Hindlimb muscle (tissue), 1 donor: ENCODE measurements at regions not wholly inside any gene's neighbourhood (a gene's known extent, or its start where the extent isn't known, plus 50 kb on each side); places are given as distances from the start of the nearest gene placed in this dataset.

ENCODE experiments used
- DNase-seq: peaks from one replicate; pipeline ENCODE4 v3.0.0-alpha.2; 2013

DNA sequence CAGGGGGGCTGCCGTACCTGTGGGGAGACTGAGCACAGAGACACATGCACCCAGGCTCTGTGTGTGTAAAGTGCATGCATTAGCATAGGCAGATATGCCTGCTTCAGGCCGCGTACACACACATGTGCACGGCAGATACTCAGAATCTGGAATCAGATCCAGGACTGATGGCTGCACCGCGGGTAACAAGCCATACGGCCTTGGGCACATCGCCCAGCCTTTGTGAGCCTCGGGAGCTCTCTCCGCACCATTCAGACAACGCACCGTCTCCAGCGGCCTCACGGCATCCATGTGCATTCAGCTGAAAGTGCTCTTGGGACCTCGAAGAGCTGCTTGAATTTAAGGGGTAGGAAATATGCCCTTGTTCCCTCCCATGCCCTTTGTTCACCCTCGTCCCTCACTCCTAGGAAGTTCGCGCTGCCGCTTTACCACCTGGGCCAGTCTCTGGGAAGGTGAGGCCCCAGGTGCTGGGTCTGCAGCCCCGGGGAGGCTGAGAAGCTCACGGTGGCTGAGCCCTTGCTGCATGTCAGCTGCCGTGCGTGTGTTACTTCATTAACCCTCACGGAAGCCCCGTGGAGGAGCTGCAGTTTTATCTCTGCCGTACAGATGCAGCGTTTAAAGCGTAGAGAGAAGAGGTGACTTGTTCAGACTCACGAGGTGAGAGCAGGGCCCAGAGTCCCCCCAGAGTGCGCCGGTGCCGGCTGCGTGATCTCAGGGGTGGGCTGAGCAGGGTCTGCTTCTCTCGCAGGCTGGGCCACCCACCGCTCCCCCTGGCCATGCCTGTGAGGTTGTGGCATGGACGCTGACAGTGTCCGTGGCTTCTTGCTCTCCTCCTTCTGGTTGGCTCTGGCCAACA is 377.7 kb upstream of the MYT1L start:
- DNase-seq: no peak

DNA sequence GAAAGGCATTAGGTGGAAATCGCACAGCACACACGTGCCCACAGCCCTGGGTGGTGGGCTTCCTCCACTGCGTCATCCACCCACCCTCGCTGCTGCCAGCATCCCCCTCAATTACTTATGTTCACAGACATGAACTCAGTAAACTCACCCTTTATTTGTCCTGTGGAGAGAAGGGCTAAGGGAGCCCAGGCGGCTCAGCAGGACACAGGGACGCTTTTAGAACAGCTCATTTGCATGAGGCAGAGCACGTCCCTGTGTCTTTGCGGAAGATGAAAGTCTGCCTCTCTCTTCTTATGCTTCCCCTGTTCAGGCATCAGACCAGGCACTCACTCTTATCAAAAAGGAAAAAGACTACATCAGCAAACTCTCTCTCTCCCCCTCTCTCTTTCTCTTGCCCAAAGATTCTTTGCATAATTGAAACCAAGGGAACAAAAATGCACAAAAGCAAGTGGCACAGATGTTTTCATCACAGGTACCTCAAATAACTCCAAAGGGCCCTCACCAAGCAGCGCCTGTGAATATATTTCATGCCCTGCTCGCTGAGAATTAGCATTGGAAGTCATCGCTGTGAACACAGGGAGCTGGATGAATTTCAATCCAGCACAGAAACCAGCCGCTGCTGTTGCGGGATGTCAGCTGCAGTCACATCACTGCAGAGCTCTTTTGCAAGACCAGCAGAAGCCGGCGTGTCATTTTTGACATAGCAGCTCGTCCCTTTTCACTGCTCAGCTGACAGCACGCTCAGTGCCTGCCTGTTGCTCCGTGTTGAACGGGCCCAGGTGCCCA is 376.3 kb upstream of the MYT1L start:
- DNase-seq: no peak

DNA sequence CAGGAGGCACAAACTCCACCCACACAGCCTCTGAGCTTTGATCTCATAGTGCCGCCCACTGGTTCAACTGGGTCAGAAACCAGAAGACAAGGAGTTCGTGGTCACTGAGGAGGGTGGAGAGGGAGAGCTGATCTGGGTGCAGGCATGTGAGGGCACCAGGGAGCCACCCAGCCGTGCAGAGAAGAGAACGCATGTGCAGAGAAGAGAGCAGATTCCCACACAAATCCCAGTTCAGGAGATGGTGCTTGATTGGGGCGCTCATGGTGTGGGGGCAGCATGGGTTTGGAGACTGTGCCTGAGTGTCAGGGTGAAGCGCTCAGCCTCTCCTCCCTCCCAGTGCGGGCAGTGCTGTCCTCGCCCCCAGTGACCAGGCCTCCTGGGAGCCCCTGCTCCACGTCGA is 375.2 kb upstream of the MYT1L start:
- DNase-seq: no peak

DNA sequence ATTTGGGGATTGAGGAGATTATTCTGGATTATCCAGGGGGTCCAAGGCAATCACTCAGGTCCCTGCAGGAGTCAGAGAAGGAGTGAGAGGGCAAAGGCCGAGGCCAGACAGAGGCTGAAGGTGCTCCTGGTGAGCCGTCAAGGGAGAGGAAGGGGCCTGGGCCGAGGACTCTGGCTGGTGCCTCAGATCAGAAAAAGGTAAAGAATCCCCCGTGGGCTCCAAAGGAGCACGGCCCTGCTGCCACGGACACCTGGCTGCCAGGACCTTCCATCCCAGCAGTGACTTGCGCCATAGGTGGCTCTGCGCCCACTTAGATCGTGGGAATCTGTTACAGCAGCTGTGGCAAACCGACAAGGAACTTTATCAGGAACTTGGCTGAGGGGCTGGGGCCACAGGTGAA is 374.8 kb upstream of the MYT1L start:
- no peak for DNase-seq

DNA sequence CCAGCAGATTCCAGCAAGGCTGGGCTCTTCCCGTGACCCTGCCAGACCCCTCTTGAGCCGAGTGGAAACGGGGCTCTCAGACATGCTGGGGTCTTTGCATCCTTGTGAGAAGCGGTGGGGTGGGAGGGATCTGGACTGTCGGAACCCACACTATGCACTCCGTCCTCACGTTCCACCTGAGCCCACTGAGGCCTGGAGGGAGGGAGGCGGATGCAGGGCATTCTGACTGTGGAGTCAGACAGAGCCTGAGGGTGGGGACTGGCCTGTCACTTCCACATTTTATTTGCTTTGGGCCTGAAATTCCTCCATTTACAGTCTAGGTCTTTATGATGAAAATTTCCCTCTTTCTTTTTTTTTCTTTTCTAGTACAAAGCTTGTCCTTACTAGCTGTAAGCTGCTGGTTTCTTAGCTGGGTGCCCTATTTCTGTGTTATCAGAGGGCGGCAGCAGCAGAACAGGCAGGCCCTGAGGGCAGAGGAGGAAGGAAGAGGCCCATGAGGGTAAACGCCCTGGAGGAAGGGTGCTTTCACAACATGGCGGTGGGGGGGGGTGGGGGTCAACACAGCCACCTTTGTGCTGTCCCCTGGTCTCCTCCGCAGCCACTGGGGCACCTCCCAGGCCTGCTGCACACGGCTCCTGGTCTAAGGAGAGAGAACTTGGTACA is 373.5 kb upstream of the MYT1L start:
- no peak for DNase-seq

DNA sequence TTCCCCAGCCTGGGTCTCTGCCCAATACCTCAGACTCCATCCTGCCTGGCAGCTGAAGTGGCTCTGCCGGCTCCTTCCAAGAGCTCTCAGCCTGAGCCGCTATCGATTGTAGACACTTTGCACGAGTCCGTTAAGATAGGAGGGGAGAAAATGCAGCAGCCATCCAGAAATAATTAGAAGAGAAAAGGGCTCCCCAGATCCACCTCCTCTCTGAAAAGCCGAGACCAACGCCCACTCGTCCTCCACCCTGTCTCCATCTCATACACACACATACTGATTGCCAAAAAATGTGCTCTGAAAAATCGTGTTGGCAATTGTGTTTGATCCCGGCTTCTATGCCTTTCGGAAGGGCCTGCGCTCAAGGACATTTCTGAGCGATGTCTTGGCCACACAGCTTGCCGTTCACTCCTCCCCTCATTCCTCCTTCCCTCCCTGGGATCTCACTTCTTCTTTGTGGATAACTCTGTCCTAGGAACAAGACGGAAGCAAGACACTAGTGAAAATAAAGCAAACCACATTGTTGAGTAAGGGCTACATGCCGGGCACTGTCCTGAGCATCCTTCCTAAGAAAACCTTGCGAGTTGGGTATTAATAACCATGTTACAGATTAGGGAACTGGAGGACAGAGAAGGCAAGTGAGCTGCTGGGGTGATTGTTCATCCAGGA is 372.8 kb upstream of the MYT1L start:
- no peak for DNase-seq

DNA sequence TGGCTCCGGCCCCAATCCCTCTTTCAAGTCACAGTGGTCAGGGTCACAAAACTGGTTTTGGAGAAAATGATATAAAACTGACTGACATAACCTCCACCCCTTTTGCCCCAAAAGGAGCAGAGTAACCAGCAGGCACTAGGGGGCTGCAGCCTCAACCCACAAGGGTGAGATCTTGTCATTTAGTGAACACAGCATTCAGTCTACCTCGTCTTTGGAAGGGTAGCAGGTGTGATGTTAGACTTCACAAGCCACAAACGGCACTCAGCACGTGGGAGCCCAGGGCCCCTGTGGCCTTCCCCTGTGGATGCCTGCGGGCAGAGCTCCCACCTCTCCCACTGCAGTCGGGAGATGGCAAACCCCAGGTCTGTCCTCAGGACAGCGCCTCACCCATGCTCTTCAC is 372.1 kb upstream of the MYT1L start:
- no peak for DNase-seq

DNA sequence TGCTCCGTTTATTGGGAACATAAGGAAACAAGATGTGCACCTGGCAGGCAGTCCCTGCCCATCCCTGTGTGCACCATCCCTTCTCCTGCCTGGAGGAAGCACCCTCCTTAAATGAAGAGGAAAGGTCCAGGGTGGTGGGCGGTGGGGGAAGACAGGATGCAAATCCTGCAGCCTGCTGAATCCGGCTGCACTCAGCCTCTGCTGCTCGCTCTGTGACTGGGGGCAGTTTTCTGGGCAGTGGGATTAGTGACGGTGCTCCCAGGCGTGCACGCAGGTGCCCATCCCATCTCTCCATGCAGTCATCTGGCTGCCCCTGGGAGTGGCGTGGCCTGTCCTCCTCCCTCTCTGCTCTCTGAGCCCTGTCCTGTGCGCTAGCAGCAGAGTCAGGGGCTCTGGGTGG is 371.3 kb upstream of the MYT1L start:
- DNase-seq: no peak

DNA sequence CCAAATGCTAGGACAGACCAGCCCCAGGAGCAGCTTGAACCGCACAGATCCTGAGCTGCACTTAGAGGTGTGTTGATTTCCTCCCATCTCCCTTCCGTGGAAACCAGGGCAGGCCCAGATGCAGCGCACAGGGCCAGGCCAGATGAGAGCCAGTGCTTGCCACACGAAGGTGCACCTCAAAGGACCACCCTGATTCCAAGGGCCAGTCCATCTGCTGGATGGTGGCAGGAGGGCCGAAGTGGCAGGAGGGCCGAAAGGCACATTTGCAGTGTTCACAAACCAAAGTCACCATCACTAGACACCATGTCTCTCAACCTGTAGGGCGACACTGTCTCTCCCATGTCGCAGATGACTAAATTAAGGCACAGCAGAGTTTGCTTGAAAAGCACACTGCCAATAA is 370.7 kb upstream of the MYT1L start:
- DNase-seq: no peak

DNA sequence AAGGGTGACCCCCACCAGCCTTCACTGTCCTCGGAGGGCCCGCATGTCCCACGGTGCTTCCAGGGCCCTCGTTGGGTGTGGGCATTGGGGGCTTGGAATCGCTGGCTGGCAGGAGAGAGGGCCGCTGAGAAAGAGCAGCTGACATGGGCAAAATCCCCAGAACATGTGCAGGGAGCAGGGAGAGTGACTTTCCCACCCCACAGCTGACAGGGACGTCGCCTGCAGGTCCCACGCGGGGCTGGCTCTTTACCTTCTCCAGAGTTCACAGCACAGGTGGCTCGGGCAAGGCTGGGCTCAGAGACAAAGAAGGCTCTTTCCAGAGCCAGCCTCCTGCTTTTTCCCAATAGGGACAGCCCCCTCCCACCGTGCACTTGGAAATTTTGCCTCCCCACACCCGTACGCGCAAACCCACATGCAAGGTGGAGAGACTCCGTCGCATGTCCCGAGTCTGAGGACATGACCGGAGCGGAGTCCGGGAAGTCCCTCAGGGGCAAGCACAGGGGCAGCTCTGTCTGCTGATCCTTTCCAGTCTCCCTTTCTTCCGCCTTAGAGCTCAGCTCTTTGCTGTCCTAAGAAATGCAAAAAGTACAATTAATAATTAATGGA is 370.2 kb upstream of the MYT1L start:
- no peak for DNase-seq

DNA sequence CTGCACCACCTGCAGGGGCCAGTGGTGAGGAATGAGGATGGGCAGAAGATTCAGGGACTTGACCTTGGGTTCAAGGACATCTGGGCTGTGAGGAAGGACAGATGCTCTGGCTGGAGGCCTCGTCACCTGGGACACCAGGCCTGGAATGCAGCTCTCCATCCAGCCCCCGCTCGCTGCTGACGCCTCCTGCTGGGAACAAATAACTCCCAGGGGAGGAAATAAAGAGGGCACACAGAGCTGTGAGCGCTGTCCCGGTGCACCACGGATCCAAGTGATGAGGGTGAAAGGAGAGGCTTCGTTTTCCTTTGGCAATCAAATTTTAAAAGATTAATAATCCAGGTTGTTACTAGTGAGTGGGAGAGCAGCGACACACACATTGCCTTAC is 368.0 kb upstream of the MYT1L start:
- DNase-seq: no peak

DNA sequence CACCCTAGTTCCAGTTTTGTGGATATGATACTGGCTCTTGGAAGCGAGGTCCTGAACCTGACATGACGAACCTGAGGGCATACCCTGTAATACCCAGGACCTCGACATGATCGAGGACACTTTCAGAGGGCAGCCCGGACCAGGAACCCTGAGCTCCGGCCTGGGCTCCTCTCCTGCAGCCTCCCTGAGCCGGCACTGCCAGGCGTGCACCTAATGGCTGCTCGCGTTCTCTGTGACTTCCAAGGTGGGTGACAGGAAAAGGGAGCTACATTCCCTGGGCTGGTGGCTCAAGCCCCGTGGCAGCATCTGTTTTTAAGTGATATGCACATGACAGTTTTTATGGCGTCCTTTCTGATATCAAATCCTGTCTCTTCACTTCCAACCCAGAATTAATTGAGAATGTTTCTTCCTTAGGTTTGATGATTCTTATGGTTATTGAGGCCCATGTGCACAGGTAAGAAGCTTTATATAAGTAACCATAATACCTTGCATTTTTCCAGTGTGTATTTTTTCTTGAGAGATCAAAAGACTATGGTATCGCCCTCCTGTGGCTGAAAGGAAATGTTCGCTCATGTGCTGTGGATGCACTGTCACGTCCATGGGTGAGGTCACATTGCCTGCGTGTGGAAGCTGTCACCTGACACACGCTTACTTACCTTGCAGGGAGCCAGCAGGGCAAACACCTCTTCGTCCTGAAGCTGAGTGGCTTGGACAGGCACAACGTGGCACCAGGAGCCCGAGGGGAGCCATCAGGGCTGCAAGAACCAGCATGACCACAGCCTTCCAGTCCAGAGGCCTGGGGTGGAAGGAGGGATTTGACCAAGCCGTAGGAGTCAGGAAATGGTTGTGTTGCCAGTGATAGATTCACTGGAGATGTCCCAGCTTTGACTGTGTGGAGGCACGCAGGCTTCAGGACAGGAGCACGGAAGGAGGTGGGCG is 367.4 kb upstream of the MYT1L start:
- no peak for DNase-seq

DNA sequence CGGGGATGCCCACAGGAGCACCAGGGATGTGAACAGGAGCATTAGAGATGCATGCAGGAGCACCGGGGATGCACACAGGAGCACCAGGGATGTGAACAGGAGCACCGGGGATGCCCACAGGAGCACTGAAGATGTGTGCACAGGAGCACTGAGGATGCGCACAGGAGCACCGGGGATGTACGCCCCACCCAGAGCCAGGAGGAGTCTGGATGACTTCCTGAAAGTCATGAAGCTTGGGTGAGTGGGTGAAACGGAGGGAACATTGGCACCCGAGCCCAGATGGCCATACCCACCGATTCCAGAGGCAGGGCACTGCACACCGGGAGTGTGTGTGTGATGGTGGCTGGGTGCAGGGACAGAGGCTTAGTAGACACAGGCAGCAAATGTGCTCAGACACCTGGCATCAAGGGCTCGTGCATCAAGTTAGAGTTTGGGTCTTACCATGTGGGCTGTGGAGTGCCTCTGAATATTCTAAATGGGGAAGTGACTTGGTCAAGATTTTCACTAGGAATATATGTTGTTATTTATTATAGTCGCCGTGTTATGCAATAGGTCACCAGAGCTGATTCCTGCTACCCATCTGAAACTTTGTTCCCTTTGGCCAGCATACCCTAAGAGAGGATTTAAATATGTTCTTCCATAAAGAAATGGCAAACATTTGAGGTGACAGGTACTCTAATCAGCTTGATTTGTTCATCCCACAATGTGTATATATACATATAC is 365.8 kb upstream of the MYT1L start:
- DNase-seq: no peak

DNA sequence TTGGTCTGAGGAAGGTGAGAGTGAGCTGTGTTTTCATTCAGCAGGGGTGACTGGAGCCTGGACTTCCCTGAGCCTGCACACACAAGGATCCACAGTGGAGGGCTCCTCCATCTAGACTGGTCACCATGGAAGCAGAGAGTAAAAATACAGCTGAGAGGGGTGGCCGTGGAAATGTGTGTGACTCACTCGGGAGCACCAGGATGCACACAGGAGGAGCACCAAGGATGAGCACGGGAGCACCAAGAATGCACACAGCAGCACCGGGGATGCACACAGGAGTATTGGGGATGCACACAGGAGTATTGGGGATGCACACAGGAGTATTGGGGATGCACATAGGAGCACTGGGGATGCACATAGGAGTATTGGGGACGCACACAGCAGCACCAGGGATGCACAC is 365.2 kb upstream of the MYT1L start:
- no peak for DNase-seq

DNA sequence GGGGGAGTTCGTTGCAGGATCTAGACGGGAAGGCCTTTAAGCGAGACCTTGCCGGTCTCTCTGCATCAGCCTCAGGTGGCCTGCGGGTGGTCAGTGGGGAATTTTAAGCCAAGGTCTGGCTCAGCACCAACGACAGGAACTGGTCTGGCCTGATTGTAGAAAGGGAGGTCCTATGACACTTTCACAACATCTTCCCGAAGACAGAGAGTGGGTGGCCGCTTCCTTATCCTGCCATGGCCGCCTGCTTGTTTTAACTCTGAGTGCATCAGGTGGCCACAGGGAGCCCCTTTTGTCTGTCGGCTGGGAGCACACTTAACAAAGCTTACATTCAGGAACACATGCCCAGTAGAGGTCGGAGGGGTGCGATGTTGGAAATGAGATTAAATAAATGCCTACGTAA is 363.7 kb upstream of the MYT1L start:
- DNase-seq: no peak

DNA sequence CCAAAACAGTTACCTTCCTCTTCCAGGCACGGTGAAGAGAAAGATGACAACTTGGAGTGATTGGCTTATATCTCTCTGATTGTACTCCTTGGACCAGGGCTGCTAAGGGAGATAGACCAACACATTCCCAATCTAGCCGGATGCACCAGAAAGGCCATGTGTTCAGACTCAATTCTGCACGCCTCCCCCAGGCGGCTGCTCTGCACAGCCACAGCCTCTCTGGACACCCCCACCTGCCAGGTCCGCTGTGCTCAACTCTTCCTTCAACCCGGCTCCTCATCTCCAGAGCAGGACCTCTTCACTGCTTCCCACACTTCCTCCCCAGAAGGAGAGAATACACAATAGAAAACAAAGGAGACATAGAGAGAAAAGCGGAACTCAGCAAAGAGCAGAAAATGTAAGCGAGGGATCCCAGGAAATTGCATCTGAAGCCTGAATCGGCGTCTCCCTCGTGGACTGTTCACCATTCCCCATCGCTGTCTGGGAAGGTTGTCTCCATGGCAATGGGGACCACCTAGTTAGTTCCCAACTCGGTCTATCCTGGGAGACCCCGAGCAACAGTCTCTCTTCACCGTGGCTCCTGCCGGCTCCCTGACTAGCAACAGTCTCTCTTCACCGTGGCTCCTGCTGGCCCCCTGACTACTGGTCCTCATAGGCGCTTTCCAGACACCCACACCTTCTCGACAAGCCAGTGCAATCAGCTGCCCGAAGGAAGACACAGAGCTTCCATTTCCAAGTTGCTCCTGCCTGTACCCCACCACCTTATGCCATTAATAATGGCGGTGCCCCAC is 361.7 kb upstream of the MYT1L start:
- DNase-seq: no peak

DNA sequence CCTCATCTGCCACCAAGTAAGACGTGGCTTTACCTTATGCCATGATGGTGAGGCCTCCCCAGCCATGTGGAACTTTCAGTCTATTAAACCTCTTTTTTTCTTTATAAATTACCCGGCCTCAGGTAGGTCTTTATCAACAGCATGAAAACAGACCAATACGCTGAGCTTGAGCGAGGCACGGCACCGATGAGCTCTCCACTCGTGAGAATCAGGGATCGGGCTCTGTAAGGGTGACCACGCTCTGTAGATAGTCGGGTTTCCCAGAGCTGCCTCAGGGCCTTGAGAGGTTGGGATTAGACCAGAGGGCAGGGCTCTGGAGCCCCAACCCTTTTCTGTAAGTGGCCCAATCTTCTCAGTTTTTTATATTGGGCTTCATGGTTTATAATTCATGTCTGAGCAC is 360.3 kb upstream of the MYT1L start:
- DNase-seq: no peak

DNA sequence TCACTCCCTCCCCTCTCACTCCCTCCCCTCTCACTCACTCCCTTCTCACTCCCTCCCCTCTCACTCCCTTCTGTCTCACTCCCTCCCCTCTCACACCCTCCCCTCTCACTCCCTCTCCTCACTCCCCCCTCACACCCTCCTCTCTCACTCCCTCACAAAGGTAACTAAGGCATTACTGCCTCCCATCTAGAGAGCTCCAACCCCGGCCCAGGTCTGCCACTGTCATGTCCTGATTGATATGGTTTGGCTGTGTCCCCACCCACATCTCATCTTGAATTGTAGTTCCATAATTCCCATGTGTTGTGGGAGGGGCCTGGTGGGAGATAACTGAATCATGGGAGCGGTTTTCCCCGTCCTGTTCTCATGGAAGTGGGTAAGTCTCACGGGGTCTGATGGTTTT is 359.9 kb upstream of the MYT1L start:
- DNase-seq: no peak

DNA sequence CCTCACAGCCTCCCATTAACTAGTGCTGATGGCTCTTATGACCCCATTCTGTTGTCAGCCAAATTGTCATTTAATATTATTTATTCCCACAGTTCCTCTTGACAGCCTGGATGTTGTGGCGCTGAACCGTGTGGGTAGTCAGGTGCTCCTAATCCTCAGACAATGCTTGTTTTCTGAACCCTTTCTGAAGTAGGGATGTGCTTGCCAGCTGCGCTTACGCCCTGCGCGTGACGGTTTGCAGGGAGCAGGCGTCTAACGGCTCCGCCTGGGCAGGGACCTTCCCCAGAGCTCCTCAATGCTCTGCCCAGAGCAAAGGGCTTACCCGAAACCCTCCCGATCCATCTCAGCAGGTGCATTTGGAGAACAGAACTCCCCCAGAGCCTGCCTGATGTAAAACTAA is 358.2 kb upstream of the MYT1L start:
- no peak for DNase-seq

DNA sequence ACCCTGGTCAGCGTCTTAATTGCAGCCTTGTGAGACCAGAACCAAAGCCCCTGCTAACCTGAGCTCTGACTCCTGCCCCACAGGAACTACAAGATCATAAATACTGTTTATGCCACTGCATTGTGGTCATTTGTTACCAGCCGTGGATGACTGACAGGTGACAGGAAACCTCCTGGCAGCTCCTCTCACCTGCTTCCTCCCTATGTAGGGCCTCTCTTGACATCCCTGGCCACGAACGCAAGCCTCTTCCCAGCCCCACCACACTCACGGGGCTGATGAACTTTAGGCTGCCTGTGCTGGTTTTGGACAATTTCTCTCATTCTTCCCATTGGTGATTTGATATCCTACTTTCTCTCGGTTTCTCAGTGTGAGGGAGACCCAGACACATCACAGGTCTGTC is 357.2 kb upstream of the MYT1L start:
- no peak for DNase-seq
